ENCODE measurements at regions not wholly inside any gene's neighbourhood (a gene's known extent, or its start where the extent isn't known, plus 50 kb on each side); places are given as distances from the start of the nearest gene placed in this dataset.

DNA sequence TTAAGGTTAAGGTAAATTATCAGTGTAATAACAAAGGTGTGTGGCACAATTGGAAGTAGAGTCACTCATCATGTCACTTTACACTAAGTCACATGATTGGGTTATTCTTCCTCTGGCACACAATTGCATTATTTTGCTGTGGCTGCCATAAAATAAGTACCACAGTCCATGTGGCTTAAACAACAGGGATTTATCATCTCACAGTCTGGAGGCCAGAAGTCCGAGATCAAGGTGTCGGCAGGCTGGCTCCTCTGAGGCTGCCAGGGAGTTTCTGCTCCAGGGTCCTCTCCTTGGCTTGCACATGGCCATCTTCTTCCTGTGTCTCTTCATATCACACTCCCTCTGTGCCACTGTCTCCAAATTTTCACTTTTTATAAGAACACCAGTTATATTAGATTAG, 421.2 kb downstream of the CMPK2 start:
- TF ChIP-seq CTCF (IDR thresholded peaks at IDR 0.05) (no peak), POLR2A (IDR thresholded peaks at IDR 0.05) (no peak)

Data from esophagus squamous epithelium (tissue), 4 donors.